ENCODE measurements at regions not wholly inside any gene's neighbourhood (a gene's known extent, or its start where the extent isn't known, plus 50 kb on each side); places are given as distances from the start of the nearest gene placed in this dataset.

DNA sequence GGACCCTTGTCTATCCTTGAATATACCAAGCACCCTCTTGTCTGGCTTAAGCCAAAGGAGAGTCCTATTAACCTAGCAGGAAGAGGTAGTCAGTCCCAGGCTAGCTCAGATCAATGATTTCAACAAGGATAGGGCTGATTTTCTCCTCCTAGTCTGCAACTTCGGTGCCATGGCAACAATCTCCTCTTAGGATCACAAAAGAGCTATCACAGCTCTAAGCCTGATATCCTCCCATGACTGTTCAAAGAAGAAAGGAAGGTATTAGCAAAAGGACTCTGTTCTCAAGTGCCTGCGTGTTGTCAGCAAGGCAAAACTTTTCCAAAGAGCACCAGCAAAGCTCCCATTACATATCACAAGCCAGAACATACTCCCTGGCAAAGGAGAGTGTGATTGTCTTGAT is 58.7 kb upstream of the DDX18 start:
- TF ChIP-seq ISL1 (CRISPR knock-in tag; IDR thresholded peaks at IDR 0.05) (no peak), RARB (CRISPR knock-in tag; IDR thresholded peaks at IDR 0.05) (no peak), ZC3H10 (CRISPR knock-in tag; IDR thresholded peaks at IDR 0.05) (no peak), OSR1 (CRISPR knock-in tag; IDR thresholded peaks at IDR 0.05) (no peak), ARNTL (CRISPR knock-in tag; IDR thresholded peaks at IDR 0.05; ENCODE audit: borderline replicate concordance, low read depth) (no peak), ZFP30 (CRISPR knock-in tag; IDR thresholded peaks at IDR 0.05) (no peak), ZNF565 (CRISPR knock-in tag; conservative IDR thresholded peaks at IDR 0.05; ENCODE audit: low read depth) (no peak), ZFP3 (CRISPR knock-in tag; IDR thresholded peaks at IDR 0.05) (no peak), PPARA (CRISPR knock-in tag; IDR thresholded peaks at IDR 0.05; ENCODE audit: borderline replicate concordance) (no peak), TCF4 (CRISPR knock-in tag; IDR thresholded peaks at IDR 0.05; ENCODE audit: borderline replicate concordance) (no peak)
- TF ChIP-seq, protein P1, sequence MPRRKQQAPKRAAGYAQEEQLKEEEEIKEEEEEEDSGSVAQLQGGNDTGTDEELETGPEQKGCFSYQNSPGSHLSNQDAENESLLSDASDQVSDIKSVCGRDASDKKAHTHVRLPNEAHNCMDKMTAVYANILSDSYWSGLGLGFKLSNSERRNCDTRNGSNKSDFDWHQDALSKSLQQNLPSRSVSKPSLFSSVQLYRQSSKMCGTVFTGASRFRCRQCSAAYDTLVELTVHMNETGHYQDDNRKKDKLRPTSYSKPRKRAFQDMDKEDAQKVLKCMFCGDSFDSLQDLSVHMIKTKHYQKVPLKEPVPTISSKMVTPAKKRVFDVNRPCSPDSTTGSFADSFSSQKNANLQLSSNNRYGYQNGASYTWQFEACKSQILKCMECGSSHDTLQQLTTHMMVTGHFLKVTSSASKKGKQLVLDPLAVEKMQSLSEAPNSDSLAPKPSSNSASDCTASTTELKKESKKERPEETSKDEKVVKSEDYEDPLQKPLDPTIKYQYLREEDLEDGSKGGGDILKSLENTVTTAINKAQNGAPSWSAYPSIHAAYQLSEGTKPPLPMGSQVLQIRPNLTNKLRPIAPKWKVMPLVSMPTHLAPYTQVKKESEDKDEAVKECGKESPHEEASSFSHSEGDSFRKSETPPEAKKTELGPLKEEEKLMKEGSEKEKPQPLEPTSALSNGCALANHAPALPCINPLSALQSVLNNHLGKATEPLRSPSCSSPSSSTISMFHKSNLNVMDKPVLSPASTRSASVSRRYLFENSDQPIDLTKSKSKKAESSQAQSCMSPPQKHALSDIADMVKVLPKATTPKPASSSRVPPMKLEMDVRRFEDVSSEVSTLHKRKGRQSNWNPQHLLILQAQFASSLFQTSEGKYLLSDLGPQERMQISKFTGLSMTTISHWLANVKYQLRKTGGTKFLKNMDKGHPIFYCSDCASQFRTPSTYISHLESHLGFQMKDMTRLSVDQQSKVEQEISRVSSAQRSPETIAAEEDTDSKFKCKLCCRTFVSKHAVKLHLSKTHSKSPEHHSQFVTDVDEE (CRISPR knock-in tag; IDR thresholded peaks at IDR 0.05) = no peak
- TF ChIP-seq, protein P2, sequence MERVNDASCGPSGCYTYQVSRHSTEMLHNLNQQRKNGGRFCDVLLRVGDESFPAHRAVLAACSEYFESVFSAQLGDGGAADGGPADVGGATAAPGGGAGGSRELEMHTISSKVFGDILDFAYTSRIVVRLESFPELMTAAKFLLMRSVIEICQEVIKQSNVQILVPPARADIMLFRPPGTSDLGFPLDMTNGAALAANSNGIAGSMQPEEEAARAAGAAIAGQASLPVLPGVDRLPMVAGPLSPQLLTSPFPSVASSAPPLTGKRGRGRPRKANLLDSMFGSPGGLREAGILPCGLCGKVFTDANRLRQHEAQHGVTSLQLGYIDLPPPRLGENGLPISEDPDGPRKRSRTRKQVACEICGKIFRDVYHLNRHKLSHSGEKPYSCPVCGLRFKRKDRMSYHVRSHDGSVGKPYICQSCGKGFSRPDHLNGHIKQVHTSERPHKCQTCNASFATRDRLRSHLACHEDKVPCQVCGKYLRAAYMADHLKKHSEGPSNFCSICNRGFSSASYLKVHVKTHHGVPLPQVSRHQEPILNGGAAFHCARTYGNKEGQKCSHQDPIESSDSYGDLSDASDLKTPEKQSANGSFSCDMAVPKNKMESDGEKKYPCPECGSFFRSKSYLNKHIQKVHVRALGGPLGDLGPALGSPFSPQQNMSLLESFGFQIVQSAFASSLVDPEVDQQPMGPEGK (CRISPR knock-in tag; IDR thresholded peaks at IDR 0.05; ENCODE audit: borderline replicate concordance) = no peak
